GM21526 (cell line): ENCODE measurements at regions not wholly inside any gene's neighbourhood (a gene's known extent, or its start where the extent isn't known, plus 50 kb on each side); places are given as distances from the start of the nearest gene placed in this dataset.
"Not testable (repeated sequence)": the region's sequence is repeated elsewhere in the genome, so short reads cannot be mapped to it uniquely, and the experiment has no call there.

Experiments used
- ATAC-seq: cut with Tn5 transposase; IDR thresholded peaks from one replicate; pipeline ENCODE4 v1.9.1; 2021; ENCODE audit warnings: moderate library complexity; ENCODE audit not compliant: unreplicated experiment, low FRiP score

- no peak for ATAC-seq
These were observed 60.2 kb downstream of the TFAP2C start for GRCh38 chr20:56689318-56689717.

GRCh38 chr20:56689852-56690485 is 60.9 kb downstream of the TFAP2C start:
- ATAC-seq = no peak

- no peak for ATAC-seq
These were observed 61.5 kb downstream of the TFAP2C start for GRCh38 chr20:56690531-56691175.

- no peak for ATAC-seq
These were observed 62.4 kb downstream of the TFAP2C start for GRCh38 chr20:56691325-56691998.

GRCh38 chr20:56693217-56693616 is 64.1 kb downstream of the TFAP2C start:
- no peak for ATAC-seq

GRCh38 chr20:56697476-56697875 is 68.4 kb downstream of the TFAP2C start:
- ATAC-seq = no peak

- ATAC-seq = no peak
These were observed 69.2 kb downstream of the TFAP2C start for GRCh38 chr20:56698297-56698696.

GRCh38 chr20:56698749-56699148 is 69.6 kb downstream of the TFAP2C start:
- ATAC-seq = no peak

- ATAC-seq = no peak
These were observed 74.1 kb downstream of the TFAP2C start for GRCh38 chr20:56702931-56703840.

- ATAC-seq = no peak
These were observed 77.8 kb downstream of the TFAP2C start for GRCh38 chr20:56706867-56707360.

- no peak for ATAC-seq
These were observed 79.9 kb downstream of the TFAP2C start for GRCh38 chr20:56708991-56709390.

GRCh38 chr20:56710125-56710524 is 81.0 kb downstream of the TFAP2C start:
- no peak for ATAC-seq

- not testable (repeated sequence) for ATAC-seq
These were observed 81.5 kb downstream of the TFAP2C start for GRCh38 chr20:56710577-56710976.

- no peak for ATAC-seq
These were observed 81.9 kb downstream of the TFAP2C start for GRCh38 chr20:56711018-56711417.

- ATAC-seq = no peak
These were observed 86.2 kb downstream of the TFAP2C start for GRCh38 chr20:56715309-56715708.

GRCh38 chr20:56715902-56716519 is 86.9 kb downstream of the TFAP2C start:
- ATAC-seq = no peak

GRCh38 chr20:56716806-56717205 is 87.7 kb downstream of the TFAP2C start:
- ATAC-seq = no peak

- ATAC-seq = no peak
These were observed 89.7 kb downstream of the TFAP2C start for GRCh38 chr20:56718816-56719215.

- no peak for ATAC-seq
These were observed 91.6 kb downstream of the TFAP2C start for GRCh38 chr20:56720620-56721213.

- peak; percentile 72 for ATAC-seq
These were observed 92.9 kb downstream of the TFAP2C start for GRCh38 chr20:56722042-56722441.
